ENCODE measurements at regions not wholly inside any gene's neighbourhood (a gene's known extent, or its start where the extent isn't known, plus 50 kb on each side); places are given as distances from the start of the nearest gene placed in this dataset.
A peak's percentile ranks its signal among the peaks of the same experiment; 100 is the strongest.

DNA sequence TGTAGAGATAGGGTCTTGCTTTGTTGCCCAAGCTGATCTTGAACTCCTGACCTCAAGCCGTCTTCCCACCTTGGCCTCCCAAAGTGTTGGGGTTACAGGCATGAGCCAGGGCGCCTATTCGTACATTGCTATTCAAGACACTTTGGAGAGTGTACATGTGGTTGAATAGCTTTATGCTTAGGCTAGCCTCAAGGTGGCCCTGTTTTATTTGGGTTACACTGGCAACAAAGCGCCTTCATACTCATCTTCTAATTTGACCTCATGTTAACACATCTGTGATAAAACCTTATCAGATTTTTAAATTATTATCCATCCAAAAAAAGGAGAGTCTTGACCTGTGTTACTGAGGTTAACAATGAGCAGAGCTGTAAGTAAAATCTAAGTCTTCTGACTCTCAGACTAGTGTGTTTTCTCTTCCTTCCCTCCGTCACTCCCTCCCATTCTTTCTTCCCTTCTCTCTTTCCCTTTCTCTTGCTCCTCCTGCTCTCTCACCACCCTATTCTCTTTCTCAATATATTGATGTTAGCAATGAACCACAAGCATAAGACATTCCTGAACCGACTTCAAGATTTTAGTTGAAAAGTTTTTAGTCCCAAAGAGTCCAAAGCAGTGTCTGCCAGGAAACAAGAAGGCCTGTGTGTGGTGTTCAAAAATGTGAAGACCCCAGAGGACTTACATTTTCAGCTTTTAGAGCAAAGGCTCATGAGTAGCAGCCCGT is 603.7 kb upstream of the CFAP20DC start:
- no peak for DNase-seq

DNA sequence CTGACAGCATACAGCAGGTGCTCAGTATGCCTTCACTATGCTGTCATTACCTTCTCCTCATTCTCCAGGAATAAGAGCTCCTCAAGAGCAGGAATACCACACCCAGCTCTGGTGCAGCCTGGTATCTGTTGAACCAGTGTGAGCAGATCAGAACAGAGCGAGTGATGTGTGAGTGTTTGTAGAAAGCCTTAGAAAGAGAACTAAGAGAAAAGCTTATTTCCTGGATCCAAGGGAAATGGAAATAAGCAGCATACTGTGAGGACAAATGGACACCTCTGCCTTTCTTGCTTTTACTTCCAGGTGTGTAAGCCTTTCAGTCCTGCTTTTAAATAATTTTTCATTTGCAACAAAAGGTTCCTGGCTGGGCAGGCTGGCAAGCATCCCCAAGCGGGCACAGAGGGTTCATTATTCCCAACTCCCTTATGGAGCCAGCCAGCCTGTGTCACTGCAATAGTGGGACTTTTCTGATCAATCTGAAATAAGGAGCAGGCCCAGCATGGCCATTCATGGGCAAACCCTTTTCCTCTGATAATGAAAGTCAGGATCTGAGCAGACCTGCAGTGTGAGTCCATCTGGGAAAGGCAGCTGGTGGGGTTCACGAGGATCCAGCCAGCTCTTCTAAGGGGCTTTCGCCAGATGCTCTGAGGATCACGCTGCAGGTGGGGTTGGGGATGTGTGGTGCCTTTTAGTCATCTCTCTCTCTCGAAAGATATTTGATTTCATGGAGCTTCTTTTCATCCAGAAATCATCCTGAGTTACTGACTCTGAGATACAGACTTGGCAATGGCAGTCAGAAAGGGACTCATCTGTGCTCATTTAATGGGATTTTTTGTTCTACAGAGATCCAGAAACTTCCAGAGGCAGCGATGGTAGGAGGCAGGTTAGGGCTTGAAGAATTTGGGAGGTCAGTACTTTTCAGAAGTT is 594.9 kb upstream of the CFAP20DC start:
- peak in 32 of 58 donors; percentile 3 to 69 (median 18) for DNase-seq

DNA sequence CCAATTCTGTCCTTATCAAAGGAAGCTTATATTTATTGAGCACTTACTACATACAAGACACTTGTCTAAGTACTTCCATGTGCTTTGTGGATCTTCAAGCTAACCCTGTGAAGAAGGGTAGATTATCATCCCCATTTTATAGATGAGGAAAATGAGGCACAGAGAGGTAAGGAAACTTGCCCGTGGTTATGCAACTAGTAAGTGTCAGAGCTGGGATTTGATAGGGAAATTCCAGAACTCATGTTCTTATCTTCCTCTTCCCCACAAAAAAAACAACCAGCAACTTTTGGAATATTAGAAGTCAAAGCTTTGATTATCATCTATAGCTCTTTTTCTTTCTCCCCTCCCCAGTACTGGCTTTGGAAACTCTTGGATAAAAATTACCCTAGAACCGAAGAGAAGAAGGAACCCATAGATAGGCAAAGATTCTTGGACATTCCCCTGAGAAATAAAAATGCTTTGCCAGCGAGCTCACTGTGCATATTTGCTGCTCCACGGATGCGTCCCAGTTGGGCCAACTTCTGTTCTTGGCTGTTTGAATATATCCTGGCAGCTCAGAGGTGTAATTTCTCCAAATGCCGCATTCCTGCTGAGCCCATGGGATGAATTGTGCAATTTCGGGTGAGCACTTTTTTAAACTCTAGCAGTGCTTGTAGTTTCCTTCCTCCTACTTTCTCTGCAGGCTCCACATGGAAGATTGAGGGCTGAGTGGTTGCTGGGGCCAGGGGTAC is 591.5 kb upstream of the CFAP20DC start:
- peak in 20 of 58 donors; percentile 2 to 44 (median 11) for DNase-seq

DNA sequence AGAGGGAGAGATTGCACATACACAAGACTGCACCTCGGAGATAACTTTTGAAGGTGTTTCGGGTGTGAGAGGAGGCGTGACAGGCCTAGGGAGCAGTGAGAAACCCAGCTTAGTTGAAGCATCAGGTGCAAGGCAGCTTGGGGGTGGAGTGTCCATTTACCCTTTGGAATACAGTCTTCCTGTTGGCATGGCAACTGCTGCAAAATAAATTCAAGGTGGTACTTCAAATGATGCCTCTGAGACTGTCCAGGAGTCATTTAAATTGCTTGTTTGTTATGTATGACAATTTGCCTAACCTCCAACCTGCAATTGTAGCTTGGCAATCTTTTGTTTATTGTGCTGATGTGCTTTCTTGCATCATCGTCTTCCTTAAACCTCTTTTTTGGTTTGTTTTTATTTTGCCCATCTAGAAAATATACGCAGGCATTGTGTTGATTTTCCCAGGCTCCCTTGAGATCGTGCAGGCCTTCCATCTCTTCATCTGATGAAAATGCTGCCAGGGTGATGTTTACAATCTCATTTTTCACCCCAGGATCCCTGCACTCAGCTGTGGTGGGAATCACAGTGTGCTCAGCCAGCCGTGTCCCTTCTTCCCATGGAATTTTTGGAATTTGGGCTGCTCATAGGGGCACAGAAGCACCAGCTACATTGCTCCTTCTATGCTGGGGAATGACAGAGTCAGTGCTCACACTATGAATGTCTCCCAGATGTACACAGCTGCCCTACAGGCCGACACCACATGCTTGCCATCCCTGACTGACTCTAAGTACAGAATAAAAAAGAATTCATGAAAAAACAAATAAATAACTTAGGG is 583.1 kb upstream of the CFAP20DC start:
- no peak for DNase-seq

DNA sequence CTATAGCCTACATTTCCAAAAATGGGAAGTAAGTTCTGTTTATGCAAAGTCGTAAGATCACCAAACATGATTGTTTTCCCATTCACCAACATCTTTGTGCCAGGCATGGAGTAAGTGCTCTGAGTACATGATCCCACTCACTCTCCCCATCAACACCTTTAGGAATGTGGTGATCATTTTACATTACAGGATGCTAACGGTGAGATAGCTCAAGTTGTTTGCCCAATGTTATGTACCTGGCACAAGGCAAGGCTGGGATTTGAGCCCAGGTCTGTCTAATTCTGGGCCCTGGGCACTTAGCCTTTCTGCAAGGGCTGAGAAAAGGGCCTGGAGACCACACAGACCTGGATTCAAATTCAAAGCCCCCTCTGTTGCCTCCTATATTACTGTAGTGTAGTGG is 581.7 kb upstream of the CFAP20DC start:
- DNase-seq, result no peak

DNA sequence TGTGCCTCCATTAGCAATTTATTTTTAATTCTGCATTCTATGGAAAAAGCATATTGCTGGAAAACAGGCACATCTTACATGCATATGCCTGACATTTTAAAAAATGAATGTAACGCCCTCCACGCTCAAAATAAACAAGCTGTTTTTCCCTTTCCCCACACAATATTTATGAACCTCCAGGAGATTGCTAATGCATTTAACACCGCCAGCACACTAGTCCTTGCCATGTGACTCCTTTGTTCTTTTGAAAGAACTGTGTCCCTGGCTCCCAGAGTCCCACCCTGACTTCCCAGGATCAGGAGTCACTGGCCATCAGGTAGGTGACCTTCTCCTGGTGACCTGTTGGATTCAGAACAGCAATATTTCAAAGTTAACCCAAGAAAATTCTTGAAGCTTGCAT is 571.2 kb upstream of the CFAP20DC start:
- no peak for DNase-seq

DNA sequence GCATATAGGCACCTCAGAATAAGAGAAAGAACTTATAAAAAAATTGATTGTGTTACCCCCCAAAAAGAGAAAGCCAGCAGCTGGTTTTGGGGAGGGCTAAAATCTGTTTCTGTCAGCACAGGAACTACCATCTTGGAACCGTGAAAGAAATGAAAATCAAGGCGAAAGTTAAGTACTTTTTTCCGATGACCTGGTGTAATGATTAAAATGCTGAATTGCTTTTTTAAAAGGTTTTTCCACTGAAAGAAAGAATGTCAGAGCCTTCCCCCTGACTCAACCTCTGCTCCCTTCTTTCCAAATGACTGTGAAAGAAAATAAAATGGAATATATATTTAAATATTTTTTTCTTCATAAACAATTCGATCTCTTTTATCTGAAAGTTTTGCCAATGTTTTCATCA is 570.5 kb upstream of the CFAP20DC start:
- DNase-seq, result no peak

DNA sequence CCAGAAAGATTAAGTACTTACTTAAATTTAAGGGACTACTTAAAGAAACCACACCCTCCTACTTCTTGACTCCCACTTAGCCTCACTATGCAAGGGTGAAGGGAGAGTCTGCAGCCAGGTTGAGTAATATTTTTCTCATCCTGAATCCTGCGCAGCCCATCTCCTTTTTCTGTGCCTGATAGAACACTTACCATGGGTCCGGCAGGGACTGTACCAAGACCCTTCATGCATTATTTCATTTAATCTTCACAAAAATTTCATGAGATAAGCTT is 562.6 kb upstream of the CFAP20DC start:
- no peak for DNase-seq

DNA sequence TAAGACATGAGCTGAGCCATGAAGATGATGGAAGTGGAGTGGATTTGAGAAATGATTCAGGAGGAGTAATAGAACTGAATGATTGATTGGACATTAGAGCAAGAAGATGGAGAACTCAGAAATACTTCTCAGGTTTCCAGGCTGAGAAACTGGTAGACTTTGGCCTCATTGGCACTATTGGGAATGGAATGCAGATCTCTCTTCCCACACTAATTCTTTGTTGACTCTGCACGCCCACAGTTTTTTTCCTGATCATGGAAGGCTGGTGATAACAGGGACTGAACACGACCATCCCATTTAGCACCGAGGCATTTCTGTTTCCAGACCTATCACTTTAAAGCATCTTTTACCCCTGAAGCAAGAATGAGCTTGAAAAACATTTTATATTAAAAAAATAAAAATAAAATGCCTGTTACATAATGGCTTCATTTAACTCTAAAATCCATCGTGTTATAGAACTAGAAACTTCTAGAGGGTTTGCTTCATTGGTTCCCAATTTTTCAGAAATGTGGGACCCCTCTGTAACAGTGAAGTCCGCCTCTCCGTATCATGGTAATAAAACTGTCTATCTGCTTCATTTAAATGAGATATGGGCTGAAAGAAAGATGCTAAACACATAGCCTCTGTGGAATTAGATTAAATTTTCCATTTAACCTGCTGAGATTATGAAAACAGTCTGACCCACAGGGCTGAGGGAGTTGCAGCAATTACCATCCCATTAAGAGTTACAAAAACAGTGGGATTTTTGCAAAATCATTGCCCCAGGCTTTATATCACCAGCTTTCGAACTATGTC is 562.0 kb upstream of the CFAP20DC start:
- DNase-seq, result no peak

DNA sequence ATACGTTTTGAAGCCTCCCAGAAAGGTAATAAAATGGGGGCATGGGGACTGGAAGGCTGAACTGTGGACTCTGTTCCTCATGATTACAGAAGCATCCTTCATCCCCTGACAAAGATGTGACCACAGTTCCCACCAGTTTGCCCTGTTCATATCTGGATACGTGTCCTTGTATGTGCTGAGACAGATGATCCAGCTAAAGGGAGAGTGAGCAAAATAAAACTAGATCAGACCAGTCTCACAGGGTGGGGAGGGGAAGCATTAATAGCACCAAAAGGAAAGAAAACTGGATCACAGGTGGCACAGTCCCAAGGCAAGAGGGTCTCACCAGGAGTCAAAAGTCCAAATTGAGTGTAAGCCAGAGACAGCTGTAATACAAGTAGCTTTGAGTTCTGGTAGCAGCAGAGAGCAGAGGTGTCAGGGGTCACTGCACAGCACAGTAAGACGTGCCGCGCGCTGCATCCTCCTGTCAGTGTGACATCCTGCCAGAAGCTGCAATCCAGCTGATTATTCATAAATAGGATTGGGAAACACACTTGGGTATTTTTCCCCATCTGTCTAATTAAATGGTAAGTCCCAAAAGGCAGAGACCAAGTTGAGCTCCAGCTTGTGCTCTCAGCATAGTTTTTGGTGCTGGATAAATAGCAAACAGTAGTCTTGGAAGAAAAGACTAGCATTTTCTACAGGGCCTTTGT is 560.0 kb upstream of the CFAP20DC start:
- DNase-seq, result no peak

DNA sequence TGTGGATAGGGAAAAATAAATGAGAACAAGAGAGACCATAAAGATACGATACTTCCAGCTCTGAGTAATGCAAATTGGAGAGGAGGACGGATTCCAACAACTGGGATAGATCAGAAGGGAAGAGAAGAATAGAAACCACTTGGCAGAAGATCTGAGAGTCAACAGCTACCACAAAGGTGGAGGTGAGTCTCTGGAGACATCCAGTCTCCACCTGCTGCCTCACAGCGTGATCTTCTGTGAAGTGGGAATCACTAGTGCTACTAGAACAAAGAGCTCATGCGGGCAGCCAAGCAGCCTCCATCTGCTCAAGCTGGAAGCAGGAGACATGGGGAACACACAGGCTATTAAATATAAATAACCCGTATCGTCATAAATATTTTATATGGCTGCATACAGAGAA is 558.5 kb upstream of the CFAP20DC start:
- no peak for DNase-seq

DNA sequence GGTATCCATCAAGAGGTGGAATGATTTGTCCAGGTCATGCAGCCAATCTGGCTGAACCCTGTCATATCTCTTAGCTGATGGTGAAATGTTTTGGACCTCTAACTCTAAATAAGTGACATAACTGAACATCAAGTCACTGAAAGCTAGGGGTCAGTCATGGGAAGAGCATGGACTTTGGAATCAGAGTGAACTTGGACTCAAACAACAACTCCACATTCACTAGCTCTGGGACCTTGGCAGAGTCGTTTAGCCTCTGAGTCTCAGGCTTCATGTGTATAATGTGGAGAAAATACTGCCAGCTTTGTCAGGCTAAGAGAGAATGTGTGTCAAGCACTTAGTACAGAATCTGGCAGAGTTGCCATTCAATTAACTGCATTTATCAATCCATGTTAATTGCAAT is 557.8 kb upstream of the CFAP20DC start:
- DNase-seq, result peak in 1 of 58 donors; percentile 0

DNA sequence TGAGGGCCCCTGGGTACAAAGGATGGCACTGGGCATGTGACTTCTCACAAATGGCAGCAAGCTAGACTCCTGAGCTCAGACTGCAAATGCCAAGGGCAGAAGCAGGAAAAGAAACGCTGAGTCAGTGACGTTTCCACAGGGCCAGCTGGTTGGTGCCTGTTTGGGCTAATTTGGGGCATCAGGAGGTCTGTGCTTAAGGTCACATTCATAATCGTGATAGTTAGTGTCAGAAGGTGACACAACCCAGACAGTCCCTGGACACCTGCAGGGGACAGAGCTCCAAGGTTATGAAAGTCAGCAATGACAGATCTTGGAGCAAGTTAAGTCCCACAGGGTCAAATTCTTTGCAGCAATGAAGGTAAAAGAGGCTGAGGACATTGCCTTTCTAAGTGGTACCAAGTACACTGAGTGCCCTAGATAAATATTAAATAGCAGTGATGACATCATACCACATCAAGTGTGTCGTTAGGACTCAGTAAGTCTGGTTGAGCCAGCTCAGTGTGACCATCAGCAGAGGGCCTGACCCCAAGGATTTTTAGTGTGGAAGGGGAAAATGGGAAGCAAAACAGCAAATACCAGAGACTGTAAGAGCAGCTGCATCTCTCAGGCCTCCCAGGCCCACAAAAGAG is 556.9 kb upstream of the CFAP20DC start:
- no peak for DNase-seq

DNA sequence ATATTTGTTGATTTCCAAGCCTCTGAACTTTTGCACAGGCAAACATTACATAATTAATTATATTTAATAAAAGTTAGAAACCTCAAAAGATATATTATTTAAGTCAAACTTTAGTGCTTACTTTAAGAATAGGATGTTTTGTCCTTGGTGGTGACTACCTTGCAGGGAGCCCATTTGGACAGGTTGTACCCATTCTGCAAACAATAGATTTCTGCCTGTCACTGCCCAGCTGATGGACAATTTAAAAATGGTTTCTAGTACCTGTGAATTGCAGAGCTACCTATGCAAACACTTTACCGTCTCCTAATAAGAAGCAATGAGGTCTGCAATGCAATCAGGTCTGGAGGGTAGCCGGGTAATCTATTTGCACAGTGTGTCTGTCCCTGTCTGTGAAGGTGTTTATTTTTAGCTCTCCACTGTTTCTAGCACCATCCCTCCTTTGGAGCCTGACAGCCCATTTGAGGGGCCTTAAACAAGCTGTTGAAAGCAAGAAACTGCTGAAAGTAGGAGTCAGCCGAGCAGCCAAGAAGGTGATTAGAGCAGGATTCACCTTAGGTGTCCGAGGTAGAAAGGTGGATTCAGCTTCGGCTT is 556.2 kb upstream of the CFAP20DC start:
- no peak for DNase-seq

DNA sequence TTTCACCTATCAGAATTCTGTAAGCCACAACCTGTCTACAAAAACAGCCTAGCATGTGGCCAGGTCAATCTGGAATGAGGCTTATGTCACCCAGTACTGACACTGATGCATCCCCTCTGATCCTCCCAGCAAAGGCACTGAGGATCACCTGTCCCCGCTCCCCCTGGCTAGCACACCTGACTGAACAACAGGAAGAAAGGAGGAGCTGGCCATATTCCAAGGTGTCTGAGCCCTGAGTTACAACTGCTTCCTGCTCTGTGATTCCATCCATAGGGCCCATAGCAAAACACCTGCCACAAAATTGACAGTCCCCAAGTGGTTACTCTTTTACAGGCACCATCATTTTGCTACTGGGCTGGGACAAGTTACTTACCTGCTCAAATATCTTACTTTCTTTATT is 555.5 kb upstream of the CFAP20DC start:
- DNase-seq, result no peak

DNA sequence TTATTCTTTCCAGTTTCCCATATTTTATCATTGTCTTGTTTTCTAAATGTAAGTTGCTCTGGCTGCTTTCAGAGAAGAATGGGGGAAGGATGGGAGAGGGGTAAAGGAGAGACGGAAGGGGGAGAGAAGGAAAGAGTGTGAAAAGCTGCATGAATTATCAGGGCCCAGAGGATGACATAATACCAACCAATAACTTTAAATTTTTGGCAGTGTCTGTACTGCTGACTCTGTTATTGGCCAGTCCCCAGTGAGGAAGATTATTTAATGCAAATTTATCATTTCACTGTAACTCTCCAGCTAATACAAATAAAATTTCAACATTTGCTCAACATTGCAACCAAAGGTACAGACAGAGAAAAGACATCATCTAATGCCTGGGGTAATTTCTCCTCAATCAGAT is 551.7 kb upstream of the CFAP20DC start:
- DNase-seq, result no peak

DNA sequence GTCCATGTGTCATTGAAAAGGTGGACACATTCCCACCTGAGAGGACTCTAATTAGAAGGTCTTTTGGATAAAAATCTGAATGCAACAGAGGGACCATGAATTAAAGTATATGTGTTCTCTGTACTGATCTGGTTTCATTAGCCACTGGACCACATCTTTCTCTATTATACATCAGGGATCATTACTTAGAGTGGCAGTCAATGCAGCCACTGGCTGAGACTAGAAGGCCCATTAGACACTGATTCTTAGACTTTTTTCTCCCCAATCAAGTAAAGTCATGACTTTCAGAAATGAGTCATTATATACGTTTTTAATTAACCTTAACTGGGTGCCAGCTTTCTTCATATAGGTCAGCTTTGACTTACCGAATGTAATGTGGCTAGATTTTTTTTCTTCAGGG is 550.8 kb upstream of the CFAP20DC start:
- DNase-seq, result no peak

DNA sequence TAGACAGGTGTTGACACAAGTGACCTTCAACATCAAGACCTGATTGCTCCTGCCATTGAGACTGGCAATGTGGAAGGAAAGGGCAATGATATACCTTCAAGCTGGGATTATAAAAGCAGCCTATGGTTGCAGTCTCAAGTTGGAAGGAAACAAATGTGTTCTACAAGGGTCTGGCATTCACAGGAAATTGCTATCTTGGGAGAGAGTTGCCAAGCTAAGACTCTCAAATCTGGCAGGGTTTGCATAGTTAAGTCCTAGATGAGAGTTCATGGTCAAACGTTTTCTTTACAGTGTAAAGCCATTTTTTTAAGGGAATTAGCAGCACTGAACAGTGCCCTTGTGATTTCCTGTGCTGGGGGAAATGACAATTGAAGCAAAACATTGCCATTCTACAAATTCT is 546.9 kb upstream of the CFAP20DC start:
- DNase-seq, result no peak

DNA sequence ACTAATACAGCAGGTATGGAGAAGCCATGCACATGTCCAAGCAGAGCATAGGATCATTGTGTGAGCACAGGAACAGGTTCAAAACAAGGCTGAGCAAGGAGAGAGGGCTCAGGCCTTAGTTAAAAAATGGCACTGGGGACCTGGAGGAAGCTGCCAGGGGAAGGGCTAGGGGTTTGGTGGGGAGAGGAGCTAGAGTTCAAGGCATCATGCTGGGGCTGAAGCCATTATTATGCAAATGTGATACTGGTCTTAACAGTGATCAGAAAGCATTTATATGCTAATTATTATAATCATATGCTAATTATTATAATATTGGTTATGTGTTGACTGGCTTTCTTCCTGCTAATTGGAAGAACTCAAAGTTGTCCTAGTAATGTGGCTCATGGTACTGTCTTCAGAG is 546.0 kb upstream of the CFAP20DC start:
- DNase-seq, result no peak

Data from anterior cingulate cortex (tissue), 58 donors.